GM23338 (cell line): ENCODE measurements at regions not wholly inside any gene's neighbourhood (a gene's known extent, or its start where the extent isn't known, plus 50 kb on each side); places are given as distances from the start of the nearest gene placed in this dataset.

ENCODE experiments used
- ATAC-seq: fragments of 200-7000 bp; cut with Tn5 transposase; 3 replicates; pipeline ENCODE4 v1.9.1; 2020
- DNase-seq: peaks from one replicate; pipeline ENCODE4 v3.0.0-alpha.2; 2015; ENCODE audit warnings: low spot score
- H2AFZ ChIP-seq: fragments of 200-600 bp; sonication (generic); 2 replicates; pipeline ENCODE4 v1.8.0; 2016; ENCODE audit warnings: antibody characterized with exemption, mild to moderate bottlenecking, moderate library complexity
- H3F3A ChIP-seq: fragments of 200-600 bp; sonication (generic); replicated peaks from 2 replicates; pipeline ENCODE4 v1.8.0; 2017; ENCODE audit warnings: antibody characterized with exemption, mixed run types, low read depth
- H3K27ac ChIP-seq: fragments of 200-600 bp; sonication (generic); 2 replicates; pipeline ENCODE4 v1.6.1; 2016; ENCODE audit warnings: low read depth
- H3K27me3 ChIP-seq: fragments of 200-600 bp; sonication (generic); 2 replicates; pipeline ENCODE4 v1.8.0; 2016; ENCODE audit warnings: mild to moderate bottlenecking, mixed run types, moderate library complexity; ENCODE audit not compliant: insufficient read depth
- H3K36me3 ChIP-seq: fragments of 200-600 bp; sonication (generic); 2 replicates; pipeline ENCODE4 v1.8.0; 2016; ENCODE audit warnings: mild to moderate bottlenecking; ENCODE audit not compliant: insufficient read depth
- H3K4me1 ChIP-seq: fragments of 200-600 bp; sonication (generic); 2 replicates; pipeline ENCODE4 v1.8.0; 2016; ENCODE audit warnings: mild to moderate bottlenecking, moderate library complexity; ENCODE audit not compliant: insufficient read depth
- H3K4me2 ChIP-seq: fragments of 200-600 bp; sonication (generic); 2 replicates; pipeline ENCODE4 v1.7.1; 2017; ENCODE audit warnings: mixed run types
- H3K4me3 ChIP-seq: fragments of 200-600 bp; sonication (generic); 2 replicates; pipeline ENCODE4 v1.6.1; 2016; ENCODE audit warnings: mixed run types
- H3K79me2 ChIP-seq: fragments of 200-600 bp; sonication (generic); replicated peaks from 2 replicates; pipeline ENCODE4 v1.8.0; 2017; ENCODE audit warnings: mild to moderate bottlenecking; ENCODE audit not compliant: insufficient read depth
- H3K9me2 ChIP-seq: fragments of 200-600 bp; sonication (generic); 2 replicates; pipeline ENCODE4 v1.8.0; 2017; ENCODE audit not compliant: insufficient read depth
- H4K20me1 ChIP-seq: fragments of 200-600 bp; sonication (generic); replicated peaks from 2 replicates; pipeline ENCODE4 v1.8.0; 2017; ENCODE audit warnings: mild to moderate bottlenecking; ENCODE audit not compliant: insufficient read depth
- H3K27ac Mint-ChIP-seq: 2 replicates; pipeline ENCODE4 v1.8.0; 2020; ENCODE audit warnings: inconsistent platforms, mild to moderate bottlenecking, moderate library complexity, mixed read lengths
- H3K27me3 Mint-ChIP-seq: 3 replicates; pipeline ENCODE4 v1.8.0; 2022; ENCODE audit warnings: low read depth, mild to moderate bottlenecking, moderate library complexity, mixed read lengths, inconsistent platforms; ENCODE audit not compliant: insufficient read depth, poor library complexity
- H3K36me3 Mint-ChIP-seq: 3 replicates; pipeline ENCODE4 v1.8.0; 2021; ENCODE audit warnings: low read depth, mild to moderate bottlenecking, inconsistent platforms, moderate library complexity, mixed read lengths
- H3K4me1 Mint-ChIP-seq: 3 replicates; pipeline ENCODE4 v1.8.0; 2020; ENCODE audit warnings: mild to moderate bottlenecking, inconsistent platforms, mixed read lengths
- H3K4me3 Mint-ChIP-seq: 3 replicates; pipeline ENCODE4 v1.8.0; 2021; ENCODE audit warnings: moderate library complexity, mild to moderate bottlenecking, inconsistent platforms, mixed read lengths
- H3K9me3 Mint-ChIP-seq: 3 replicates; pipeline ENCODE4 v1.8.0; 2020; ENCODE audit warnings: moderate library complexity, mild to moderate bottlenecking, inconsistent platforms, mixed read lengths
- CREB1 ChIP-seq: fragments of 250-450 bp; sonication (Bioruptor Pico); IDR thresholded peaks from 2 replicates; pipeline ENCODE4 v1.5.0; 2020; ENCODE audit warnings: low read depth, mild to moderate bottlenecking, moderate library complexity
- JUNB ChIP-seq: IDR thresholded peaks from one replicate; pipeline ENCODE4 v1.6.1; 2016; ENCODE audit warnings: antibody characterized with exemption; ENCODE audit not compliant: unreplicated experiment
- POLR2AphosphoS5 ChIP-seq: IDR thresholded peaks from 2 replicates; pipeline ENCODE4 v1.6.1; 2016; ENCODE audit warnings: antibody characterized with exemption, low read depth
- STAT1 ChIP-seq: IDR thresholded peaks from one replicate; pipeline ENCODE4 v1.6.1; 2016; ENCODE audit warnings: antibody characterized with exemption; ENCODE audit not compliant: unreplicated experiment
- ZNF114 ChIP-seq: fragments of 250-450 bp; sonication (Bioruptor Pico); IDR thresholded peaks from 2 replicates; pipeline ENCODE4 v1.5.0; 2020; ENCODE audit warnings: mild to moderate bottlenecking, moderate library complexity
- ZNF331 ChIP-seq: fragments of 250-450 bp; sonication (Bioruptor Pico); IDR thresholded peaks from 2 replicates; pipeline ENCODE4 v1.5.0; 2020; ENCODE audit warnings: low read depth, mild to moderate bottlenecking, moderate library complexity
- TF ChIP-seq, protein P1 (sequence below): IDR thresholded peaks from one replicate; pipeline ENCODE4 v1.6.1; 2018; ENCODE audit warnings: antibody characterized with exemption; ENCODE audit not compliant: unreplicated experiment

DNA sequence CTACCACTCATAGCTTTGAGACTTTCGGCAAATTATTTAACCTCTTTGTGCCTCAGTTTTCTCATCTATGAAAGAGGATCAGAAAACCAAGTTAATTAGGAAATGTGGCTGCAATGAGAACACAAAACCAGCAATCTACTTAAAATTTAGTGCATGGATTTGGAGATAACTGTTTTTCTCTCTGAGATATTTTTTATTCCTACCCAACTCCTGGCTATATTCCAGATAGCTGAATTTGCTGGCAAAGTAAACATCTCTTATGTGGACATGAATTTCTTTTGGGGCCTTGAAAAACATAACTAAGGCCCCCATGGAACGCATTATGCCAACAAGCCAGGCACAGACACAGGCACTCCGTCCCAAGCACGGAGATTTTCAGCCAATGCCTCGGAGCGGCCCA lies 53.4 kb upstream of the FOXN3 start:
- H3K27ac Mint-ChIP-seq = no peak overlapping the region
- no peak overlapping the region for H3K4me3 Mint-ChIP-seq

DNA sequence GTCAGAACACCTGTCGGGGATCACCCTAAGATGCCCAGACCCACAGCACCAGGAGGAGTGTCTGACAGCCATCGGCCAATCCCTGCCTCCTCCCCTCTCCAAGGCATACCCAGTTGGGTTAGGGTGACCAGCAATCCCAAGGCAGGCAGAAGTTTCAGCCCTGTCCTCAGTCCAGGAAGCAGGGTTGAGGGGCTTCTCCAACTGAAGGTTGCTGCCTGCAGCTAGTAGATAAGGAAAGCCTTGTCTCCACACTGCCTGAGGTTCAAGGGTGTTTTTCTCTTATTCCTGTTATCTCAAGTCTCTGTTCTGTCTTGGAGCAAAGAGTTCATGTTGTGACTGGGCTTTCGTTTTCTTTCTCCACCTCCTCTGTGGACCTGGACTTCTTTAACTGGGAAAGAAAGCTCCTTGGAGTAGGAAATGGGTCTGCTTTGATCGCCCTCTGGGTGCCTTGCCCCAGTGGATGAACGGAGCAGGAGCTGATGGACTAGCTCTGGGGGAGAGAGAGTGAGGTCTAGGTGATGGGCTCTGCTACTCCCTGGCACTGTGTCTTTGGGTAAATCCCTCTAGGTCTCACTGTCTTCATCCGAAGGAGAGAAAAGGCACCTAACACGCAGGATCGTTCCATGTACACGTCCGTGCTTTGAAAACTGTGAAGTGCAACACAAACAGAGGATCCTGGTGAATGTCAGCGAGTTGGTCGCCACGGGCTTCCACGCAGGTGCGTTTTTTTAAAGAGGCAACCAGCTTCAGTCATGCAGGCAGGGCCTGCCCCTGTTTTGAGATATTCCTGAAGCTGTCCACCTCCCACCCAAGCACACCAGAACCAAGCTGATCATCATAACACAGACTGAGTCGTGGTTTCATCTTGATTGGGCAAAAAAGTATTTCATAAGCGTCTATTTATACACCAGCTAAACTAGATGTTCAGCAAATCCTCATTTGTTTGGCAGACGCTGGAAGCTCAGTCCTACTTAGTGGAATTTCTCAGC lies 52.5 kb upstream of the FOXN3 start:
- peak overlapping the region; percentile 75; the same call in 1 of the 2 replicates for H3K27ac Mint-ChIP-seq
- DNase-seq (no peak), ATAC-seq (peak; percentile 24; the same call in 2 of the 3 replicates)
- peaks cover 43% of the 10 kb centered on the region for H3K36me3 Mint-ChIP-seq
- H3K4me1 Mint-ChIP-seq = peaks cover 24% of the 10 kb centered on the region
- peaks cover 21% of the 10 kb centered on the region for H3K27me3 Mint-ChIP-seq
- Histone ChIP-seq H3K4me3 (no peak overlapping the region), H3K27ac (no peak overlapping the region), H3K4me2 (no peak overlapping the region), H3K27me3 (no peaks in the 10 kb centered on the region), H3K36me3 (no peaks in the 10 kb centered on the region), H3K79me2 (peaks cover 58% of the 10 kb centered on the region), H3K4me1 (peaks cover 14% of the 10 kb centered on the region; the same call in 1 of the 2 replicates), H2AFZ (no peak overlapping the region), H3K9me2 (no peaks in the 10 kb centered on the region), H3F3A (no peaks in the 10 kb centered on the region), H4K20me1 (no peaks in the 10 kb centered on the region)
- 0 out of 3 replicates have a peak, but pooled peaks cover 3% of the 10 kb centered on the region for H3K9me3 Mint-ChIP-seq
- H3K4me3 Mint-ChIP-seq = no peak overlapping the region
- no peak for TF ChIP-seq STAT1
- no peak for TF ChIP-seq JUNB
- TF ChIP-seq, protein P1, sequence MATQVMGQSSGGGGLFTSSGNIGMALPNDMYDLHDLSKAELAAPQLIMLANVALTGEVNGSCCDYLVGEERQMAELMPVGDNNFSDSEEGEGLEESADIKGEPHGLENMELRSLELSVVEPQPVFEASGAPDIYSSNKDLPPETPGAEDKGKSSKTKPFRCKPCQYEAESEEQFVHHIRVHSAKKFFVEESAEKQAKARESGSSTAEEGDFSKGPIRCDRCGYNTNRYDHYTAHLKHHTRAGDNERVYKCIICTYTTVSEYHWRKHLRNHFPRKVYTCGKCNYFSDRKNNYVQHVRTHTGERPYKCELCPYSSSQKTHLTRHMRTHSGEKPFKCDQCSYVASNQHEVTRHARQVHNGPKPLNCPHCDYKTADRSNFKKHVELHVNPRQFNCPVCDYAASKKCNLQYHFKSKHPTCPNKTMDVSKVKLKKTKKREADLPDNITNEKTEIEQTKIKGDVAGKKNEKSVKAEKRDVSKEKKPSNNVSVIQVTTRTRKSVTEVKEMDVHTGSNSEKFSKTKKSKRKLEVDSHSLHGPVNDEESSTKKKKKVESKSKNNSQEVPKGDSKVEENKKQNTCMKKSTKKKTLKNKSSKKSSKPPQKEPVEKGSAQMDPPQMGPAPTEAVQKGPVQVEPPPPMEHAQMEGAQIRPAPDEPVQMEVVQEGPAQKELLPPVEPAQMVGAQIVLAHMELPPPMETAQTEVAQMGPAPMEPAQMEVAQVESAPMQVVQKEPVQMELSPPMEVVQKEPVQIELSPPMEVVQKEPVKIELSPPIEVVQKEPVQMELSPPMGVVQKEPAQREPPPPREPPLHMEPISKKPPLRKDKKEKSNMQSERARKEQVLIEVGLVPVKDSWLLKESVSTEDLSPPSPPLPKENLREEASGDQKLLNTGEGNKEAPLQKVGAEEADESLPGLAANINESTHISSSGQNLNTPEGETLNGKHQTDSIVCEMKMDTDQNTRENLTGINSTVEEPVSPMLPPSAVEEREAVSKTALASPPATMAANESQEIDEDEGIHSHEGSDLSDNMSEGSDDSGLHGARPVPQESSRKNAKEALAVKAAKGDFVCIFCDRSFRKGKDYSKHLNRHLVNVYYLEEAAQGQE = no peak
- TF ChIP-seq ZNF114 (CRISPR knock-in tag) = no peak
- no peak for TF ChIP-seq CREB1 (CRISPR knock-in tag)
- TF ChIP-seq ZNF331 (CRISPR knock-in tag) = no peak

More for the DNA sequence above, 53.4 kb upstream of the FOXN3 start:
- DNase-seq = no peak
- H3K9me2 ChIP-seq = no peaks in the 10 kb centered on the region
- H3K27me3 ChIP-seq = no peaks in the 10 kb centered on the region
- peaks cover 24% of the 10 kb centered on the region for H3K4me1 Mint-ChIP-seq
- no peak overlapping the region for H3K4me2 ChIP-seq
- H3K27me3 Mint-ChIP-seq = peaks cover 19% of the 10 kb centered on the region
- no peaks in the 10 kb centered on the region for H3F3A ChIP-seq
- no peaks in the 10 kb centered on the region for H3K9me3 Mint-ChIP-seq
- H3K36me3 ChIP-seq = no peaks in the 10 kb centered on the region
- no peak overlapping the region for H3K4me3 ChIP-seq
- H2AFZ ChIP-seq = no peak overlapping the region
- peaks cover 14% of the 10 kb centered on the region; the same call in 1 of the 2 replicates for H3K4me1 ChIP-seq
- H3K27ac ChIP-seq = no peak overlapping the region
- no peak for ATAC-seq
- H4K20me1 ChIP-seq = no peaks in the 10 kb centered on the region
- peaks cover 35% of the 10 kb centered on the region for H3K36me3 Mint-ChIP-seq
- peaks cover 65% of the 10 kb centered on the region for H3K79me2 ChIP-seq
- TF ChIP-seq STAT1 (no peak), JUNB (no peak), CREB1 (CRISPR knock-in tag) (no peak), POLR2AphosphoS5 (no peak)
- TF ChIP-seq, protein P1 = no peak
